GM18861 (cell line): ENCODE measurements at regions not wholly inside any gene's neighbourhood (a gene's known extent, or its start where the extent isn't known, plus 50 kb on each side); places are given as distances from the start of the nearest gene placed in this dataset.
"Not testable (repeated sequence)": the region's sequence is repeated elsewhere in the genome, so short reads cannot be mapped to it uniquely, and the experiment has no call there.

Experiments used
- ATAC-seq: cut with Tn5 transposase; IDR thresholded peaks from one replicate; pipeline ENCODE4 v1.9.1; 2021; ENCODE audit not compliant: unreplicated experiment

GRCh38 chr7:68756986-68757495 lies 841.2 kb upstream of the AUTS2 start:
- ATAC-seq = no peak

GRCh38 chr7:68760556-68760955 lies 837.7 kb upstream of the AUTS2 start:
- no peak for ATAC-seq

DNA sequence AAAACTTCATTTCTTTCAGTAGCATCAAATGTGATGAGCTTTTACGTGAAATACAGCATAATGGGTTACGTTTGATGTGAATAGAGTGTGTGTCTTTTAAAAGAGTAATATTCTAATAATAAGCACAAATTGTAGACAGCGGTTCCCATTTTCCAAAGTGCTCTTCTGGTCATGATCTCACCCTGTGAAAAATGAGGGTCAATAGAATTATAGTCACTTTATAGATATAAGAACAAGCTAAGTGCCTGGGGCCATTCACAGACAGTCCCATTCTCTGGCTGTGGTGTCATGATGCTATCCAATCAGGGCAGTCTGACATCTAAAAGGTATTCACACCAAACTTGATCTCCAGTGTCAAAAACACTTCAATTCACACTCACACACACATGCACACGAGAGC lies 830.8 kb upstream of the AUTS2 start:
- ATAC-seq = no peak

DNA sequence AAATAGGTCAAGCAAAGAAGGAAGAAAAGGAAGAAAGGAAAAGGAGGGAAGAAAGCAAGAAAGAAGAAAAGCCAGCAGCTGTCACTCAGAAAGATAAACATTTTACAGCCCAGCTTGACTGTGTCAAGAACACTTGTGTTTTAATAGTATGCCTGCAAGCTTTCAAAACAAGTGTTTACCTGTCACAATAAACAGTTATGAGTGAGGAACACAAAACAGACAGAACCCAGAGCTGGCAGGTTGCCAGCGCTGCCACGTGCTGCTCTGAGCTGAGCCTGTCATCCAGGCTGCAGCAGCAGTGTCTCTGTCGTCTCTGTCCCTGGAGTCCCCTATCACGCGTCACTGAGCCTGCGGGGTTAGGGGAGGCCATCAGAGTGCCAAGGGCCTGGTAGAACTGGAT lies 827.6 kb upstream of the AUTS2 start:
- ATAC-seq = no peak

GRCh38 chr7:68776326-68776725 lies 821.9 kb upstream of the AUTS2 start:
- ATAC-seq = no peak

GRCh38 chr7:68783684-68784083 lies 814.6 kb upstream of the AUTS2 start:
- no peak for ATAC-seq

GRCh38 chr7:68785036-68785435 lies 813.2 kb upstream of the AUTS2 start:
- ATAC-seq = no peak

- ATAC-seq = no peak
These were observed 810.7 kb upstream of the AUTS2 start for GRCh38 chr7:68787566-68787965.

- ATAC-seq = not testable (repeated sequence)
These were observed 809.7 kb upstream of the AUTS2 start for GRCh38 chr7:68788529-68788928.

DNA sequence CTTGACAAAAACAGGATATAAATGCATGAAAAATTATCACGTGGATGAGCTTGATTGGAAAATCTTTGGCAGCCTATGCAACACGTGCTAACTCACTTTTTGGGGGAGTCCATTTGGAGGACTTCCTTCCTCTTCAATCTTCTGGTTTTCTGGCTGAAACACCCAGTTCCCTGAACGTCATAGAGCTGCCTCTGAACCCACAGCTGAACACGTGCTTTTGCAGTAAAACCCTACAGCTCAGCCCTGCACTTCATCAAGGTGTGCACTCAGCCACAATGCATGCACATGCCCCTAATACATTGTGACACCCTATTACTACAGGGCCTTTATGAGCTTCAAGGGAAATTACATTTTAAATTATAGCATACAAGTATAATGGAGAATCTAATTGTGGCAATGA lies 808.7 kb upstream of the AUTS2 start:
- ATAC-seq = no peak

GRCh38 chr7:68792351-68792750 lies 805.9 kb upstream of the AUTS2 start:
- ATAC-seq = no peak

DNA sequence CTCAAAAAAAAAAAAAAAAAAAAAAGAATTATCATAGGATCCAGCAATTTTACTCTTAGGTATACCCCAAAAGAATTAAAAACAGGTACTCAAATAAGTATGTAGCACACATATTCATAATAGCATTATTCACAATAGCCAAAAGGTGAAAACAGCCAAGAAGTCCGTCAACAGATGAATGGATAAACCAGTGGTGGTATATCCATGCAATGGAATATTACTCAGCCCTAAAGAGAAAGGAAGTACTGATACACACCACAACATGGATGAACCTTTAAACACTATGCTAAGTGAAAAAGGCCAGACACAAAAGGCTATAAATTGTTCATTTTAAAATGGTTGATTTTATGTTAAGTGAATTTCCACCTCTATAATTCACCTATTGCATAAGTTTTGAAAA lies 804.8 kb upstream of the AUTS2 start:
- no peak for ATAC-seq

DNA sequence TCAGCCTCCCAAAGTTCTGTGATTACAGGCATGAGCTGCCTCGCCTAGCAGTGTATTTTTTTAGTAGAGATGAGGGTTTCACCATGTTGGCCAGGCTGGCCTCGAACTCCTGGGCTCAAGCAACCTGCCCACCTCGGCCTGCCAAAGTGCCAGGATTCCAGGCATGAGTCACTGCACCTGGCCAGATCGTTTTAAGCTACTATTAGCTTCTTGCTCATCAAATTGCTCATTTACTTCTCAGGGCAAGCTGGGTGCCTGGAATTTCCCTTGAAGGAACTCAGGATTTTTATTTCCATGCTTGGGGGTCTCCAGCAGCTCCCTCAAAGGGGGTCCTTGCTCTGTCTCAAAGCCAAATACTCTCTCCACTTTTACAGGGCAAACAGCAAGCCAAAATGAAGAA lies 798.0 kb upstream of the AUTS2 start:
- no peak for ATAC-seq

DNA sequence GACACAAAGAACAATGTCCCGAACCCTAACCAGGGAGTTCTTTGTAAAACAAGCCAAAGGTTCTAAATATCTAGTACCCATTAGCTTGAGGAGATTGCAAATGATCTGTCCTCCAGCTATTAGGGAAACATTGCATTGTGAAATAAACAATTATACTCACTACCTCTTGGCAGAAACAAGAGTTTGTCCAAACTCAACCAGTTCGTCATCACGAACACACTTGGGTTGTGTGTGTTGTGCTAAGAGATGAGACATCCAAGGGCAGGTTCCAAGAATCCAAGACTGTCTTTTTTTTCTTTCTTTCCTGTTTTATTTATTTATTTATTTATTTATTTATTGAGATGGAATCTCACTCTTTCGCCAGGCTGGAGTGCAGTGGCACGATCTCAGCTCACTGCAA lies 793.1 kb upstream of the AUTS2 start:
- no peak for ATAC-seq

GRCh38 chr7:68807666-68808065 lies 790.6 kb upstream of the AUTS2 start:
- ATAC-seq = no peak

- no peak for ATAC-seq
These were observed 784.7 kb upstream of the AUTS2 start for GRCh38 chr7:68813551-68814080.

GRCh38 chr7:68816491-68816890 lies 781.8 kb upstream of the AUTS2 start:
- no peak for ATAC-seq

- ATAC-seq = no peak
These were observed 778.0 kb upstream of the AUTS2 start for GRCh38 chr7:68820321-68820720.

DNA sequence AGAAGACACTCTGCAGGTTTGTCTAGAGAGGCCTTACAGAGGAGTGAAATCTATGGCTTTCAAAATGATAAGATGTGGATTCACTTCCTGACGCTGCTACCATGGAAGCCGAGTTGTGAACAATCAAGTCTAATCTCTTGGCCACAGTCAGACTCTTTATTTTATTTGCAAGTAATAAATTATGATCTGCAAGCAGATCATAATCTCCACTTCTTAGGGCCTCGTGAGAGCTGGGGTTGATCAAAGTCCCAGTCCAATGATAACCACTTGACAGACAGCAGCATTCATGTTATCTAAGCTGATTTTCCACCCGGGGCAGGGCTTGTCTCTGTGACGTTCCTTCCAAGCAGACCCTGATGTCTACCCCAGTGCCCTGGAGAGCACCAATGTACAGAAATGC lies 776.4 kb upstream of the AUTS2 start:
- no peak for ATAC-seq

DNA sequence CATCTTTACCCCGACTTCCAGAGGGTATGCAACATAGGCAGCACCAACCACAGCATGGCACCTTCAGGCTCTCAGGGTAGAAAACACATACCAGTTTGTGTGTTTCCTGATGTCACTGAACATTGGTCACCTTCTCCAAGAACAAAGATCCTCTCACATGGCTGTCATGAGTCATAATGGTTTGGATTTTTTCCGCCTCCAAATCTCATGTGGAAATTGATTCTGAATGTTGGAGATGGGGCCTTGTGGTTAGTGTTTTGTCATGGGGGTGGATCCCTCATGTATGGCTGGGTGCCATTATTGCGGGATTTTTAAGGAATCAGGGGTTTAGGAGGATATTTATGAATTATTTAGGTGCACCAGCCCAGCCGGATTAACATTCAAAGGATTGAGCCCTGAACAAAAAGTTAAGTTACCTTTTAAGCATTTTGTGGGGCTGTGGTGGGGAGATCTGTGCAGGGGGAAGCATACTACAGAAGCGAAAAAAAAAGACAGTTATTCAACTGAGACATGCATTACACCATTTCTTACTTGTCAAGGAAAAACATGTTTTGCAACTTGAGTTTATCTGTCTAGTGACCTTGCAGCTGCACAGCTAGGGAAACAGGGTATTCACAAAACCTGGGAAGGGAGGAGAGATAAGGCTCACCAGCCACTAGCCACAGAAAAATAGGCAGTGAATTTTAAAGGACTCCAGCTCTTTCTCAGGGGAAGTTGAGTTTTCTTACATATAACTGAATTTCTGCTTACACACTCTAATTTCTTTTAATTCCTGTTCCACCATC lies 774.1 kb upstream of the AUTS2 start:
- ATAC-seq = no peak

DNA sequence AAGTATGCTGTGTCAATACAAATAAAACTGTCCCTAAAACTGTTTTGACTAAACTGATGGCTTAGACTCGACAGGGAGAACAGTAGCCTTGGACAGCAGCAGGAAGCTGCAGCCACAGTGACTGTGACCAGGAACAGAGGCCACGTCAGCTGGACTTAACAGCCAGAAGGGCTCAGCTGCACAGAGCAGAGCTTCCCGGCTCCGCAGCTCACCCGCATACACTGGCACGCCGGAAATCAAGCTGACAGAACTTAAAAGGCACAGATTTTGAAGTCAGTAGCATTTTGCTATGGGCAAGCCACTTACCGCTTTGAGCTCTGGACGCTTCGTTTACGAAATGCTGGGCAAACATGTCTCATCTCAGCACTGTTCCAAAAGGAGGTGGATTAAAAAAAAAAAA lies 769.7 kb upstream of the AUTS2 start:
- no peak for ATAC-seq

DNA sequence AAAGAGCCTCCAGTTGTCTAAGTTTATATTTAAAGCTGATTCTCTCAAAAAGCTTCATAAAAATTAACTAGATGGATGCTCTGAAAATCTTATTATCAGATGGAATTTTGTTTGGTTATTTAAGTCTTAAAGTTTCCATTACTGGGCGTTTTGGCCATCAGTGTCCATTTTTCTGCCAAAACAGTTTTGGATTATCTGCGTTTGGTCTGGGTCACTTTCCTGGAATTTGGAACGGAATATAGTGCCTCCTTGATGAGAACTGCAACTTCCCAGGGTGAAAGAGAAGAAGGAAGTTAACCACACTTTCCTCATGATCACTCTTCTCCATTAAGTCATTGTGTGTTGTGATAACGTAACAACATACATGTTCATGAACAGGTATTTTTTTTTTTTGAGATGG lies 764.9 kb upstream of the AUTS2 start:
- ATAC-seq = no peak

GRCh38 chr7:68839014-68839413 lies 759.3 kb upstream of the AUTS2 start:
- no peak for ATAC-seq
